Activated gamma-delta T cell treated with Interleukin-2 at 50 U/mL for 16 hours (primary cell): ENCODE measurements at regions not wholly inside any gene's neighbourhood (a gene's known extent, or its start where the extent isn't known, plus 50 kb on each side); places are given as distances from the start of the nearest gene placed in this dataset.
"Not testable (repeated sequence)": the region's sequence is repeated elsewhere in the genome, so short reads cannot be mapped to it uniquely, and the experiment has no call there.

Source experiments
- DNase-seq: peaks from one replicate; pipeline ENCODE4 v3.0.0-alpha.2; 2020

DNA sequence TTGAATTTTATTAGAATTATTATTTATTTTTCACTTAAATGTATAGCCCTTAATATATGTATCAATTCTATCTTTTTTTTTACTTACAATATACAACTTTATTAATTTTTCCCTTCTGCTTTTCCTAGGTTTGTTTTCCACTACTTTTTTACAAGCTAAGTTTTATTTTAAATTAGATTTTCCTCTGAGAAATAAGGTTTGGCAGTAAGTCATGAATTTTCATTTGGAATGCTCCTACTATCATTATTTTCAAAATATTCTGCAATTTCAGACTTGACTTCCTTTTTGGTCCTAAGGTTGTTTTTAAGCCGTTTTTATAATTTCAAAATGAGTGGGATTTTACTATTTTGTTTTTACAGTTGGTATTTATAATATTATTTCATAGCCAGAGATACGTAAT, 222.8 kb upstream of the PIEZO2 start:
- DNase-seq, result no peak

DNA sequence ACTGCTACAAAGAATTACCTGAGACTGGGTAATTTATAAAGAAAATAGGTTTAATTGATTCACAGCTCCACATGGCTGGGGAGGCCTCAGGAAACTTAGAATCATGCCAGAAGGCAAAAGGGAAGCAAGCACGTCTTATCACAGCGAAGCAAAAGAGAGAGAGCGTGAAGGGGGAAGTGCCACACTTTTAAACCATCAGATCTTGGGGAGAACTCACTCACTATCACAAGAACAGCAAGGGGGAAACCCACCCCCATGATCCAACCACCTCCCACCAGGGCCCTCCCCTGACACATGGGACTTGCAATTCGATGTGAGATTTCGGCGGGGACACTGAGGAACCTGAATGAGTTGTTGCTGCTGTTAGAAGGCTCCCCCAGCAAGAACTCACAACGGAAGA, 220.2 kb upstream of the PIEZO2 start:
- DNase-seq, result no peak

DNA sequence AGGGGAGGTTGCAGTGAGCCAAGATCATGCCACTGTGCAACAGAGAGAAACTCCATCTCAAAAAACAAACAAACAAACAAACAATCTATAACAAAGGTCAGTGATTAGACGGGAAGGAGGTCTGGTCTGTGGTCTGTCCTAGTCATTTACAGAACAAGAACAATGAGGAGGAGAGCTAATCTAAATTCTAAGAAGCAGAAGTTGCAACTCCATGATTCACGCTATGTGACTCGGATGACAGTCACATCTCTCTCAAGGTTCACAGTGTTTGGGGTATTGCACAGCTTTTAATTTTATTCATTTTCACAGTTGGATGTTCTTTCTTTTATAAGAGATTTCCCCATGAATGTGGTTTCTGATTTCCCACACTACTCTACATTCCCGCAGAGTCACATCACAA, 218.7 kb upstream of the PIEZO2 start:
- no peak for DNase-seq

DNA sequence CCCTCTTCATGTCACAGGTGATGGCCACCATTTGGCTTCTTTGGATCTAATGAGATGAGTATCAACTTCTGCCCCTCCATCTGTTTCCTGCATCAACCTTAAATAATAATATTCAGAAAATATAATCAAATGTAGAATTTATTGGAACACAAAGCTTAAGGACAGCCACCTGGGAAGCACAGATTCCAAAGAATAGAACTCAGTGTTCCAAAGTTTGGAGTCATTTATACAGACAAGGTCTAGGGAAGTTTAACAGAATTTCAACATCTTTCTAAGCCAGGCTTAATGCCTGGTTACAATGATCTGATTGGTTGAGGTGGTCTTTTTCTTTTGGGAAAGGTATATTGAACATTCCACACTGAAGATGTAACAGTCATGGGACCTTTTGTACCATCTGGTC, 218.0 kb upstream of the PIEZO2 start:
- no peak for DNase-seq

DNA sequence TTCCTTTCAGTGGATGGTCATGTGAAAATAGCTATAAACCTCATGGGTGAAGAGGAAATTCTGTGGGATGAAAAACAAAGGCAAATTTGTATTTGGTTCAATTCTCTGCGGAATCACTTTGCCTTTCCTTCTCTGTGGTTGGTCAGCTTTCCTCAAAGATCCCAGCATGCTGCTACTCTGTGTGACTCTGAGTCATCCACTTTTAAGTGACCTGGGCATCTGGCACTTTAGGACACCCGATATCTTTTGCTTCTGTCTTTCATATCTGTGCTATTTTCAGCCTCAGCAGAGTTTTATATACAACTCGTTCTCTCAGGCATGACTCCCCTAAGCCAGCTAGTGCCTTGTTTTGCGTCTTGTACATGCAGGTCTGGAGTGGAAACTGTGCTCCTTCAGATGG, 217.0 kb upstream of the PIEZO2 start:
- no peak for DNase-seq

DNA sequence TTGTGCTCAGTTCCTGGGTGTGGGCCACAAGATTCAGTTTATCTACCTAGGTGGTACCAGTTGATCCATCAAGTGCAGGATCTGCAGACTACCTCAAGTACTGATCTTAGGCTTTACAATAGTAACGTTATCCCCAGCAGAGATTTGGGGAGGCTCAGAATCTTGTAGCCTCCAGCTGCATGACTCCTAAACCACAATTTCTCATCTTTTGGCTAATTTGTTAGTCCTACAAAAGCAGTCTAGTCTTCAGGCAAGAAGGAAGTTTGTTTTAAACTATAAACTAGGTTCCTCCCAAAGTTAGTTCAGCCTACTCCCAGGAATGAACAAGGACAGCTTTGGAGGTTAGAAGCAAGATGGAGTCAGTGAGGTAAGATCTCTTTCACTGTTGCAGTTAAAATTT, 213.5 kb upstream of the PIEZO2 start:
- DNase-seq, result no peak

DNA sequence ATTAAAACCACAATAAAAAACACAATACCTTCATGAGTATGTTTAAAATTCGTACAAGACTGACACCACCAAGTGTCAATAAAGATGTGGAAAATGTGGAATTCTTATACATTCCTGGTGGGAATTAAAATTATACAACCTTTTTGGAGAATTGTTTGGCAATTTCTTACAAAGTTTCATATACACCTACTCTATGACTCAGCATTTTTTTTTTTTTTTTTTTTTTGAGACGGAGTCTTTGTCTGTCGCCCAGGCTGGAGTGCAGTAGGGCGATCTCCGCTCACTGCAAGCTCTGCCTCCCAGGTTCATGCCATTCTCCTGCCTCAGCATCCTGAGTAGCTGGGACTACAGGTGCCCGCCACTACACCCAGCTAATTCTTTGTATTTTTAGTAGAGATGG, 212.5 kb upstream of the PIEZO2 start:
- not testable (repeated sequence) for DNase-seq

DNA sequence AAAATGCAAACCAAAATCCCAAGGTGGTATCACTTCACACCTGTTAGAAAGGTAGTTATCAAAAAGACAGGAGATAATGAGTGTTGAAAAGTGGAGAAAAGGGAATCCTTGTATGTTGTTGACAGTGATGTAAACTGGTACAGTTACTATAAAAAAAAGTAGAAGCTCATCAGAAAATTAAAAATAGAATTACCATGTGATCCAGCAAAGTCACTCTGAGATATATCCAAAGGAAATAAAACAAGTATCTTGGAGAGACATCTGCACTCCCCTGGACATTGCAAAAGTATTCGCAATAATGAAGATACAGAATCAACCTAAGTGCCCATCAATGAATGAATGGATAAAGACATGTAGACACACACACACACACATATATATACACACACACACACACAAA, 208.3 kb upstream of the PIEZO2 start:
- no peak for DNase-seq

DNA sequence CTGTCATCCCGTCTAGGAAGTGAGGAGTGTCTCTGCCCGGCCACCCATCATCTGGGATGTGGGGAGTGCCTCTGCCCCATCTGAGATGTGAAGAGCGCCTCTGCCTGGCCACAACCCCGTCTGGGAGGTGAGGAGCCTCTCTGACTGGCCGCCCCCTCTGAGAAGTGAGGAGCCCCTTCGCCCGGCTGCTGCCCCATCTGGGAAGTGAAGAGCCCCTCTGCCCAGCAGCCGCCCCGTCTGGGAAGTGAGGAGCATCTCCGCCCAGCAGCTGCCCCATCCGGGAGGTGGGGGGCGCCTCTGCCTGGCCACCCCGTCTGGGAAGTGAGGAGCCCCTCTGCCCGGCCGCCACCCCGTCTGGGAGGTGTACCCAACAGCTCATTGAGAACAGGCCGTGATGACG, 195.2 kb upstream of the PIEZO2 start:
- not testable (repeated sequence) for DNase-seq

DNA sequence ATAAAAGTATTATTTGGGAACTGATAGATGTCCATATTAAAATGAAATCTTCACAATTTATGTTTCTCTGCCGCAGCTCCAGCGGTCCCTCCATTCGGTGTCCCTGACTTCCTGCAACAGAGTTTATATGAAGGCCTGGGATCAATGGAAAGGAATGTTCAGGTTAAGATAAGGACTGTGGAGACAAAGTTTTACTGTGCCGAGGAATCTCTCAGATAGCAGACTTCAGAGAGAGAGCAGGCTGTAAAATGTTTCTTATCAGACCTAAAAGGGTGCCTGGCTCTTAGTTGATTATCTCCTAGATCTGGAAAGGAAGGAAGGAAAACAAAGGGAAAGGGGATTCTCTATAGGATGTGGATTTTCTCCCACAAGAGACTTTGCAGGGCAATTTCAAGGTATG, 193.7 kb upstream of the PIEZO2 start:
- no peak for DNase-seq

DNA sequence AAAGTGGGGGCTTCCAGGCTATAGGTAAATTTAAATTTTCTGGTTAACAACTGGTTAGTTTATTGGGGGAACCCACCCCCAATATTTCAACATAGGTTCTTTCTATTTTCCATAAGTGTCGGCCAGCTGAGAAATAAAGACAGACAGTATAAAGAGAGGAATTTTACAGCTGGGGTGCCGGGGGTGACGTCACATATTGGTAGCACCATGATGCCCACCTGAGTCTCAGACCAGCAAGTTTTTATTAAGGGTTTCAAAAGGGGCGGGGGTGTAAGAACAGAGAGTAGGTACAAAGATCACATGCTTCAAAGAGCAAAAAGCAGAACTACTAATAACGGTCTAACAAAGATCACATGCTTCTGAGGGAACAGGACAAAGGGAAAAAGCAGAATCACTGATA, 192.7 kb upstream of the PIEZO2 start:
- not testable (repeated sequence) for DNase-seq

DNA sequence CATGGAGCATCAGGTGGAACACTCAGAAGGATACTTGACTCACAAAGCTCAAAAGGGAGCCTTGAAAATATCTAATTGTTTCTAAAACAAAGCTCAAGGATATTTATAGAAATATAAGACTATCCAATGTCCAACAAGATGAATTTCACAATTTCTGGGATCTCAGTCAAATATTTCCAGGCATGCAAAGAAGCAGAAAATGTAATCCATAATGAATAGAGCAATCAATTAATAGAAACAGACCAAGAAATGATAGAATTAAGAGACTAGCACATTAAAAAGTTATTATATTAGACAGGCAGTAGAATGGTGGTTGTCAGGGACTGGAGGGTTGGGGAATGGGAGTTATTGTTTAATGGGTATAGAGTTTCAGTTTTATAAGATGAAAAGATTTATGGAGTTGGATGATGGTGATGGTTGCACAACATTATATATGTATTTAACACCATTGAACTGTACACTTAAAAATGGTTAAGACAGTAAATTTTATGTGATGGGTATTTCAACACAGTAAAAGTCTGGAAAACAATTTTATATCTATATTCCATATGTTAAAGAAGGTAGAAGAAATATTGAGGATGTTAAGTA, 189.9 kb upstream of the PIEZO2 start:
- DNase-seq, result no peak

DNA sequence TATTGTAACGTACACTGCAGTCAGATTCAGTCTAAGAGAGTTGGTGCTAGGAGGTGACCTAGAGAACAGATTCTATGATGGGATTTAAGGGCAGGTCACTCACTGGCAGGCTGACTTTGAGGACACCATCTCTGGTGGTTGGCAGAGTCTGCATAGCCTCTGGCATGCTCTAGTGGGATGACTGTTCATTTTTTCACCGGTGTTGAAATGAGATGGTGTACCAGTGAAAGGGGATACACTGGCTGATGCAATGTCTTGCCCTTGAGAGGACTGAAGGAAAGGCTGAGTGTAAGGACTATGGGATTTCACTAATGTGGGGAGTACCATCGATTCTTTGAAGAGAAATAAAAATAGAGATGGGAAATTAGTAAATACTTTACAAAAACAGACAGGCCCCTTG, 186.9 kb upstream of the PIEZO2 start:
- DNase-seq, result no peak

DNA sequence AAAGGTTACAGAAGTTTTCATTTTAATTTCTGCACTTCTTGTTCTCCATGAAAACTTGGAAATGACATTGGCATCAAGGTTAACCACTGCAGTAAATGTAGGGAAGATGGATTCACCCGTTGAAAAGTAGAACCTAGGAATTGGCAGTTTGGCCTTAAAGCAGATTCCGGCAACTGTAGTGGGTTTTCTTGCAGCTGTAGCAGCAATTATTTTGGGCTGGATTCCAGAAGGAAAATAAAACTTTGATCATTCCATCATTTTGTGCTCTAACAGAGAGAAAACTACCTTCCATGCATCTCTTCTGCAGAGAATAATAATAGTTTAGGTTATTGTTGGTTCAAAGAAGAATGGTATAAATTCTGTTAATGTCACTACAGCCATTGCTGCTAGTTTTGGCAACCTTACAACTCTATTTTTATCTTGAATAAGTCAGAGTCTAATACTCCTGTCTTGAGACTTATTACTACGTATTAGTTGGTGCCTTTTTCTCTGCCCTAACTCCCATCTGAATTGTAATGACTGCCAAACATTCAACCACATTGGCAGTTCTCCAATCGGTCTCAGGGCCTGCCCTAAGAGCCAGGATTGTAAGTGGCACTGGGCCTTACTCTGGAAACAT, 178.1 kb upstream of the PIEZO2 start:
- no peak for DNase-seq

DNA sequence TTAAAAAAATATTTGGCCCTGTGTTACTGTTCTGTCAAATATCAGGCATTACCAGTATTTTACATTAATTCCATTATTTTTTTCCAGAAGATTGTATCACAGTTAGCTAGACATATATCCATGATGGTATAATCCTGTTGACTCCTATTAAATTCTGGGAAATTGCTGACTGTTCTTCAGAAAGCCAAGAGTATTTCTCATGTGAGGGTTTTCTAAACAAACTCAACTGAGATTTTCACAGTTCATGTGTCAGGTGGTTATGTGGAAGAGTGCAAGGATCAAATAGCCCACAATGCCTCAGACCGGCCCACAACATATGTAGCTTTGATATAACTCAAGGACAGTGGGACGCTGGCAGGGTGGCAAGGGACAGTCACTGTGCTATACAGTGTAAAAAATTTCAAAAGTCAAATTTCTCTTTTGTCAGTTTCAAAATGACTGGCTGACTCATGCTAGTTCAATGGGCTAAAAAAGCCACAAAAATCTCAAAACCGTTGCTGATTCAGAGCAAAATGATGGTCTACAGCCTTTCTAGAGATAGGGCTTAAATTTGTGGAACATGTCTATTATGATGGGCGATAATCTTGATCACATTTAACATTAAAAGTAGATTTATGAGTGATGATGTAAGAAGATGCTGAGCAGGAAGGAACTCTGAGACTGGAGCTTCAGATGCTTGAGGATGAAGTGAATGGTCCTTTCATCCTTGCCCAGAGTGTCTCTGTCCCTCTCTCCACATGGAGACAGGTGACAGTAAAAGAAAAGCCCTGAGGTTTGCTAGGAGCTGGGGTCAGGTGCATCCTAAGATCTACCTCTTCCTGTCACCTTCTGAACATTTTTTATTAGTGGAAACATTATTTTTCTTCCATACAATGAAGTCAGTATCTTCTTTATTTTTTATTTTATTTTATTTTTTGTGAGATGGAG, 175.8 kb upstream of the PIEZO2 start:
- DNase-seq, result no peak

DNA sequence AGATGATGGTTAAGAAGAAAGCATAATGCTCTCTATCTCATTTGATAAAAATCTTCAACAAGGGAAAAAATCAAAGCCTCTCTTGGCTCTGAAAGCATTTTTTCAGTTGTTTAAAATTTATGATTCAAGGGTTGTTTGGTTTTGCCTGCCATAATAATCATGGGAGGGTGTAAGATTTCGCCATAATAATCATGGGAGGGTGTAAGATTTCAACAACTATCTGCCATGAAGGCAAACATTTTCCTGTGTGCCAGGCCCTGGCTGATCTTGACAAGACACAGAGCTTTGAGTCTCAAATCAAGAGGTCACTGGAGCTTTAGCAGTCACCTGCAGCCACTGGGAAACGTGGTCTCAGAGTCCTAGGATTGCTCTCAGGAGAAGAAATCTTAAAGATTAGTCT, 175.1 kb upstream of the PIEZO2 start:
- DNase-seq, result no peak

DNA sequence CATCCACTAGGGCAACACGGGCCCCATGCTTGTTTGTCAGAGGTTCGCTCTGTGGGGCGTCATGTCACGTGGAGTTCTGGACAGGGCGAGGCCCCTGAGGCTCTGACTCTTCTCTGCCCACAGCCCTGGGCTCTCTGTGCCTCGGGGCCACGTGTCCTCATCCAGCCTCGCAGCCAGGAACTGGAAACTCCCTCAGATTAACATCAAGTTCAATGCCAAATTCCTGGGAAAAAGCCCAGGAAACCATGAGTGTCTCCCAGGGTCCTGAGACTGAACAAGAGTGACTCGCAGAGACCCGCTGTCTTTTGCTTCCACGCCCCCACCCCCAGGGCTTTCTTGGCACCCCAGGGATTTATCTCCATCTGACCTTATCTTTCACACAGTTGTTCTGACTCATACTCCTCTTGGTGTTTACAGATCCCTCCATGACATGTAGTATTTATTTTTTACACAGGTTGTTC, 174.0 kb upstream of the PIEZO2 start:
- DNase-seq, result no peak

DNA sequence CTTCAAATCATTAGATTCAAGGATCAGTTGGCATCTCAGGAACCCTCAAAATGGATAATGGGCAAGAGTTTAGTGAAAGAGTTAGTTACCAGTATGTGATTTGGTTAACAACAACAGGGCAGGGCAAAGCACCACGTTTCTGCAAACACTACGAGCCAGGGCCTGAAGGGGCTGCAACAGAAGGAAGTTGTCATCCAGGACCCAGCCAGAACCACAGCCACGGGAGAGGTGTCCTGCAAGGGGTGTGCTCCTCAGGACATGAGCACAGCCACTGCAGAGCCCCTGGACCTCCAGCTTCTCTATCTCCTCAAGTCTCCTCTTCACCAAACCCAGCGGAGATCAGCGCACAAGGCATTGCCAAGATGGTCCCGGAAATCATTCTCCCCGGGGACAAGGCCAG, 173.3 kb upstream of the PIEZO2 start:
- DNase-seq, result no peak

DNA sequence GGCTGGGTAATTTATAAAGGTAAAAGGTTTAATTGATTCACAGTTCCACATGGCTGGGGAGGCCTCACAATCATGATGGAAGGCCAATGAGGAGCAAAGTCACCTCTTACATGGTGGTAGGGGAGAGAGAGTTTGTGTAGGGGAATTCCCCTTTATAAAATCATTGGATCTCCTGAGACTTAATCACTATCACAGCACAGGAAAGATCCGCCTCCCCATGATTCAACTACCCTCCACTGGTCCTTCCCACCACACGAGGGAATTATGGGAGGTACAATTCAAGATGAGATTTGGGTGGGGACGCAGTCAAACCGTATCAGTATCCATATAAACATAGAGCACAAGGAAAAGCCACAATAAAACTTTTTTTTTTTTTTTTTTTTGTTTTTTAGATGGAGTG, 172.6 kb upstream of the PIEZO2 start:
- DNase-seq, result no peak

DNA sequence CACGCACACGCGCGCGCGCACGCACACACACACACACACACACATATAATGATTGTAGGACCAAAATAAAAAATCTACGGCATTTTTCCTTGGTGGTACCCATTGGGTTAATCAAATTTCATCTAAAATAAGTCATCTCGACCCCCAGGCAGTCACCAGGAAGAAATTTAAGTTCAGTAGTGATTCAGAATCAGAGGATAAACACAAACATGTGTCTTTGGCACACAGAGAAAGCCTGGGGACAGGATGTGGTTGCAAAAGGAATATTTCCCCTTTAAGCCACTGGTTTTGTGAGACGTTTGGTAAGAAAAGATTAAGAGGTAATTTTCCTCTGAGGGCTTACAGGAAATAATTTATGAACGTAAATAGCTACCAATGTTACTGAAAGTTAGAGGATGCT, 171.6 kb upstream of the PIEZO2 start:
- DNase-seq, result no peak

DNA sequence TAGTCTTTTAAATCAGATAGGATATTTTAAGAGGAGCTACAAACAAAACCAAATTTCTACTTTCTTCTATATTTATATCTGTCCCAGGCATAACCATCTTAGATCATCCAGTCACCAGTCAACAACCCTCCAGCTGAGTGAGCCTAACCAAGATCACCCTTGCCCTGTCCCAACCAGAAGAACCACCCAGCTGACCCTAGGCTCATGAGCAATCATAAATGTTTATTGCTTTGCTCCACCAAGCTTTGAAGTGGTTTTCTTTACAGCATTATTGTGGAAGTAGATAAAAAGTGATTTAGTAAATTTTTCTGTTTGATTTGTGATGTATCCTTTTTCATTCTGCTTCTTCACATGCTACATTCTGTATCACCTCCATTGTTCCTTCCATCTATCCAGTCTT, 167.2 kb upstream of the PIEZO2 start:
- DNase-seq, result no peak

DNA sequence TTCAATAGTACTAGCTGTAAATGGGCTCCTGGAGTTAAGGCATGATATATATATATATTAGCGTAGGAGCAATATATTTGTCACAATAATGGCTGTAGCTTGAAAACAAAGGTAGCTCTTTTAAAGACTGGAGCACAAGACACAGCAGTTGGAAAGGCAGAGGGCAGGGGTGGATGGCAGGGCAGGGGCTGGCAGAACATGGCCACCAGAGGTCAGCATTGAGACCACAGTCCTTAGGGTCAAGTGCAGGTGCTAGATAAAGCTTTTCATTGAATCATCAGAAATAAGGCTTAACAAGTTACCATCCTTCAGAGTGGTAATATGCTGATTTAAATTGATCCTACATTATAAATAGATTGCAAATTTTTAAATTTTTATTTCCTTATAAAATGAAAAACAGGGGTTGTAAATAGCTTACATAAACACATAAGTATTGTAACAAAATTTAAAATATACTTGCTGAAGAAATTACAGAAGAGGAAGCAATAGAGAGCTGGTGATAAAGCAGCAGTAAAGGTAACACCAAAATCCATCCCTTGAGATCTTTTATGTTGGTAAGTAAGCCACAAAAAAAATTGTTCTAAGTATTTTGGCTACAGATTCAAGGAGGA, 161.2 kb upstream of the PIEZO2 start:
- DNase-seq, result no peak

DNA sequence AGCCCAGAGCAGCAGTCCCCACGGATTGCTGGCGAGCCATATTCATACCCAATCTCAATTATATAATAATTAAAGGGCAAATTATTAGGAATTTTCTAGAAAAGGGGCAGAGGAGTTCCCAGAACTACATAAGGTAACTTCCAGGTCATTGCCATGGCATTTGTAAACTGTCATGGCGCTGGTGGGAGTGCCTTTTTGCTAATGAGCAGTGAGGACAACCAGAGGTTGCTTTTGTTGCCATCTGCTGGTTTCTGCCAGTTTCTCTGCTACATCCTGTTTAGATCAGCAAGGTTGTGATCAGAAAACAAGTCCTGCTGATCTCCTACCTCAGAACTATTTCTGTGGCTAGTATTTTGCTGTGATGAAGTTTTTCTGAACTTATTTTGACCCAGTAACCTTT, 159.8 kb upstream of the PIEZO2 start:
- DNase-seq, result no peak

DNA sequence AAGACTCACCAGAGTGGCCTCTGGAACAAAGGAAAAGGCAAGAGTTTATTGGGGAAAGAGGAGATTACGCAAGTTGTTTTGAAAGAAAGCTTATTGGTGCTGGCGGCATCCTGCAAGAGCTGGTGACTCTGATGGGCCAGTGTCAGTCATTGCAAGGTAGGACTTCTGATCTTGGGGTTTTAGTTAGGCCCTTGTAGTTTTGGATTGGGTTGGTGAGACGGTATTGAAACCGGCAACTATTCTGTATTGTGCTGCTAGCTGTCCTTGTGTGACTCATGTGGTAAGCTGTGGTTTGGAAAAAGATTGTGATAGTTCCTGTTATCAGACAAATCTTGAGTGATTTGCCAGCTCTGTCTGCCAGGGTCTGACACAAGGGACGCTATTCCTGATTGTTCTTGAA, 159.1 kb upstream of the PIEZO2 start:
- no peak for DNase-seq
